CD4-positive, alpha-beta T cell (primary cell): ENCODE measurements at regions not wholly inside any gene's neighbourhood (a gene's known extent, or its start where the extent isn't known, plus 50 kb on each side); places are given as distances from the start of the nearest gene placed in this dataset.

Experiments used
- ATAC-seq: fragments of 200-7000 bp; cut with Tn5 transposase; one replicate; pipeline ENCODE4 v1.10.0; 2022; ENCODE audit warnings: mild to moderate bottlenecking; ENCODE audit not compliant: poor library complexity
- CTCF ChIA-PET: fragments of 350-600 bp; sonication (Branson Sonifier 250); formaldehyde crosslinking; loops from one replicate; lab custom pipeline; 2021; ENCODE audit warnings: antibody characterized with exemption, inconsistent platforms; lab: Charles Lee
- POLR2A ChIA-PET: fragments of 350-600 bp; sonication (Branson Sonifier 250); formaldehyde crosslinking; loops from one replicate; lab custom pipeline; 2021; ENCODE audit warnings: antibody characterized with exemption, inconsistent platforms; lab: Charles Lee
- DNase-seq, 14 experiments: peaks; one replicate each; pipeline ENCODE4 v3.0.0-alpha.2; 2013 to 2020; ENCODE audit warnings: mixed read lengths in 2 of 14
- H3K27ac ChIP-seq, 2 donors: one replicate each; pipeline versions ENCODE4 v1.5.1 to v1.7.0; 2013; ENCODE audit warnings: low read length in 2 of 2, low read depth in 1 of 2, mild to moderate bottlenecking in 1 of 2
- H3K27me3 ChIP-seq, 2 experiments: 1 replicate in 1 of 2; 2 replicates in 1 of 2; pipeline versions ENCODE4 v1.6.1 to v1.7.0; 2013; ENCODE audit warnings: low read length in 2 of 2, control low read depth in 1 of 2, mild to moderate bottlenecking in 1 of 2, moderate library complexity in 1 of 2; ENCODE audit not compliant: insufficient read depth in 2 of 2, control insufficient read depth in 1 of 2
- H3K36me3 ChIP-seq: one replicate; pipeline ENCODE4 v1.6.1; 2013; ENCODE audit warnings: low read length, control low read depth; ENCODE audit not compliant: insufficient read depth
- H3K4me1 ChIP-seq: one replicate; pipeline ENCODE4 v1.6.1; 2013; ENCODE audit warnings: low read length, control low read depth; ENCODE audit not compliant: insufficient read depth
- H3K4me3 ChIP-seq: one replicate; pipeline ENCODE4 v1.5.1; 2013; ENCODE audit warnings: mild to moderate bottlenecking, low read length, moderate library complexity
- H3K9me3 ChIP-seq, 2 experiments: 1 replicate in 1 of 2; 2 replicates in 1 of 2; pipeline versions ENCODE4 v1.6.1 to v1.7.0; 2013; ENCODE audit warnings: low read length in 2 of 2, mild to moderate bottlenecking in 2 of 2, control low read depth in 1 of 2, moderate library complexity in 1 of 2; ENCODE audit not compliant: control insufficient read depth in 1 of 2, insufficient read depth in 1 of 2
- H3K27ac Mint-ChIP-seq: one replicate; pipeline ENCODE4 v1.8.0; 2020; ENCODE audit warnings: mixed read lengths
- H3K27me3 Mint-ChIP-seq: one replicate; pipeline ENCODE4 v1.8.0; 2021; ENCODE audit warnings: mixed read lengths
- H3K36me3 Mint-ChIP-seq: one replicate; pipeline ENCODE4 v1.8.0; 2021; ENCODE audit warnings: low read depth, mixed read lengths
- H3K4me1 Mint-ChIP-seq: one replicate; pipeline ENCODE4 v1.8.0; 2021; ENCODE audit warnings: low read depth, mixed read lengths
- H3K4me3 Mint-ChIP-seq: one replicate; pipeline ENCODE4 v1.8.0; 2020; ENCODE audit warnings: mild to moderate bottlenecking, mixed read lengths
- H3K9me3 Mint-ChIP-seq: one replicate; pipeline ENCODE4 v1.8.0; 2020; ENCODE audit warnings: mixed read lengths
- CTCF ChIP-seq: fragments of 200-600 bp; IDR thresholded peaks from one replicate; pipeline ENCODE4 v1.8.0; 2022; ENCODE audit warnings: antibody characterized with exemption, mild to moderate bottlenecking
- intact Hi-C, 2 experiments: fragments of 100-400 bp; cut with DNase I in 1 of 2; cut with micrococcal nuclease in 1 of 2; formaldehyde crosslinking; loops; one replicate each; pipeline versions ENCODE4 v1.15.1 to v1.9.0; 2023 to 2025; cut with DNase I, micrococcal nuclease

- no peaks in the 10 kb centered on the region for H3K4me1 ChIP-seq
- intact Hi-C loops, result loop anchor here in 1 of 2 experiments (10.0 kb wide), 1 partner anchor 551 kb away; no protein-coding TSS in a partner anchor
- Mint-ChIP-seq H3K4me1 (no peaks in the 10 kb centered on the region), H3K36me3 (no peaks in the 10 kb centered on the region), H3K27ac (no peak overlapping the region), H3K4me3 (no peak overlapping the region), H3K9me3 (no peaks in the 10 kb centered on the region), H3K27me3 (no peaks in the 10 kb centered on the region)
- H3K36me3 ChIP-seq, result no peaks in the 10 kb centered on the region
- no peak for DNase-seq
- POLR2A ChIA-PET, result no interaction called here
- no peak overlapping the region for H3K27ac ChIP-seq
- no peak for TF ChIP-seq CTCF
- no peaks in the 10 kb centered on the region for H3K9me3 ChIP-seq
- H3K27me3 ChIP-seq, result no peaks in the 10 kb centered on the region
- CTCF ChIA-PET, result no interaction called here
- H3K4me3 ChIP-seq, result no peak overlapping the region
- no peak for ATAC-seq
Measured at GRCh38 chr11:87425943-87426342, 388.2 kb downstream of the TMEM135 start.

DNA sequence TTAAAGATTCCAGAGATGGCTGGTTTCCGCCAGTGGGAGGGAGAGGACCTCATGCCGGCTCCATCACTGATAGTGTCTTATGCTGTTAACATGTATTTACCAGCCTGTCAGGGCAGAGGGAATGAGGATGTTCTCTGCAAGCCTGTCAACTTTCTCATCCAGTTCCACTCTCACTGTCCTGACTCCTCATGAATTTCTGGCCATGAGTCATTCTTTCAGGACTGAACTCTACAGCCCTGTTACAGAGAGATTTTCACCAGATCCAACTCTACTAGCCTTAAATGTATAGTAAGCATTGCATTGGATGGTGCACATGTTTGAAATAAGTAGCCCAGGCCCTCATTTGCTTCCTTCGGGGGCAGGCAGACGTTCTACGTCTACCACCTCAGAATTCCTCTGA, 387.7 kb downstream of the TMEM135 start:
- Mint-ChIP-seq H3K27ac (no peak overlapping the region), H3K36me3 (no peaks in the 10 kb centered on the region), H3K9me3 (no peaks in the 10 kb centered on the region), H3K27me3 (no peaks in the 10 kb centered on the region), H3K4me1 (no peaks in the 10 kb centered on the region), H3K4me3 (no peak overlapping the region)
- intact Hi-C loops, result loop anchor here in 1 of 2 experiments (10.0 kb wide), 1 partner anchor 551 kb away; no protein-coding TSS in a partner anchor
- no peak for DNase-seq
- H3K9me3 ChIP-seq, result no peaks in the 10 kb centered on the region
- H3K4me1 ChIP-seq, result no peaks in the 10 kb centered on the region
- no peaks in the 10 kb centered on the region for H3K27me3 ChIP-seq
- CTCF ChIA-PET, result no interaction called here
- H3K27ac ChIP-seq, result no peak overlapping the region
- no peak for TF ChIP-seq CTCF
- H3K36me3 ChIP-seq, result no peaks in the 10 kb centered on the region
- no peak for ATAC-seq
- POLR2A ChIA-PET, result no interaction called here
- no peak overlapping the region for H3K4me3 ChIP-seq

- H3K27me3 Mint-ChIP-seq, result no peaks in the 10 kb centered on the region
- H3K27ac ChIP-seq, result no peak overlapping the region
- TF ChIP-seq CTCF, result no peak
- no peak overlapping the region for H3K4me3 Mint-ChIP-seq
- no peaks in the 10 kb centered on the region for H3K9me3 ChIP-seq
- POLR2A ChIA-PET, result no interaction called here
- no peaks in the 10 kb centered on the region for H3K27me3 ChIP-seq
- no peak for ATAC-seq
- no peak overlapping the region for H3K4me3 ChIP-seq
- no peaks in the 10 kb centered on the region for H3K36me3 ChIP-seq
- H3K4me1 ChIP-seq, result no peaks in the 10 kb centered on the region
- no peaks in the 10 kb centered on the region for H3K36me3 Mint-ChIP-seq
- intact Hi-C loops, result loop anchor here in 1 of 2 experiments (10.0 kb wide), 1 partner anchor 548 kb away; no protein-coding TSS in a partner anchor
- no peaks in the 10 kb centered on the region for H3K4me1 Mint-ChIP-seq
- H3K27ac Mint-ChIP-seq, result no peak overlapping the region
- CTCF ChIA-PET, result no interaction called here
- no peaks in the 10 kb centered on the region for H3K9me3 Mint-ChIP-seq
- DNase-seq, result no peak
Measured at GRCh38 chr11:87423161-87423560, 385.4 kb downstream of the TMEM135 start.
